ENCODE measurements at regions not wholly inside any gene's neighbourhood (a gene's known extent, or its start where the extent isn't known, plus 50 kb on each side); places are given as distances from the start of the nearest gene placed in this dataset.

DNA sequence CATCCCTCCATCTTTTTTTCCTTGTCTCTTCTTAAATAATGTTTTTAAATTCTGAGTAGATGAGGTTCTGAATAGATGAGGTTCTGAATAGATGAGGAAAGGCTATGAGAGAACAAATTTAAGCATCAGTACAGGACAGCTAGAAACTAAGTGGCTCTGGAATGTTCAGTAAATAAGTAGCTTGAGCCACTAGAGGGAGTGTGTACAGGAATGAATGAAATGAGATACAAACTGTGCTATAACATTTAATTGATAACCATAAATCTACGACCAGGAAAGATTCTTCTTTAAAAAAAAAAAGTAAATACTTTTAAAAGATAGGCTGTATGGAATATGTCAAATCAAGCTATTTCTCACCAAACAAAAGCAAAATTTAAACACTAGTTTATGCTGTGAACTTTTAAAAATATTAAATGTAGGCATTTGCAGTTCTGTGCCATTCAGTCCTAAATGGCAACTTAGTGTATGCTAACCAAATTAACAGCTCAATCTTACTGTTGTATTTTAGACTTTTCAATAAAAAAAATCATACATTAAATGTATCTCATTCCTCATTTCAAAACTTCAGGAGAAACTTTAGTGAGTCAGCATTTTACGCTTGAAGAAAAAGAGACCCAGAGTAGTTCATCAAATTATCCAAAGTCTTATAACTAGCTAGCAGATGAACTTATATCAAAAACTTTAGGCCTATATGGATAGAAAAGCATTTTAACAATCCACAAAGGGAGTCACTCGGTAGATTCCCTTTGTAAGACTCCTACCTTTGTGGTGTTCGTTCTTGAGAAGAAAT is 70.4 kb upstream of the SNX2 start:
- DNase-seq (ENCODE audit: extremely low spot score): no peak
- ChIA-PET CTCF (interaction anchor here (0.8 to 4.2 kb wide), 32 partner anchors 9 to 907 kb away, joined by 3 to 25 read pairs (median 5); partner anchors contain the start of genes CEP120 and SNX24), POLR2A (no interaction called here)
- TF ChIP-seq, protein P1, sequence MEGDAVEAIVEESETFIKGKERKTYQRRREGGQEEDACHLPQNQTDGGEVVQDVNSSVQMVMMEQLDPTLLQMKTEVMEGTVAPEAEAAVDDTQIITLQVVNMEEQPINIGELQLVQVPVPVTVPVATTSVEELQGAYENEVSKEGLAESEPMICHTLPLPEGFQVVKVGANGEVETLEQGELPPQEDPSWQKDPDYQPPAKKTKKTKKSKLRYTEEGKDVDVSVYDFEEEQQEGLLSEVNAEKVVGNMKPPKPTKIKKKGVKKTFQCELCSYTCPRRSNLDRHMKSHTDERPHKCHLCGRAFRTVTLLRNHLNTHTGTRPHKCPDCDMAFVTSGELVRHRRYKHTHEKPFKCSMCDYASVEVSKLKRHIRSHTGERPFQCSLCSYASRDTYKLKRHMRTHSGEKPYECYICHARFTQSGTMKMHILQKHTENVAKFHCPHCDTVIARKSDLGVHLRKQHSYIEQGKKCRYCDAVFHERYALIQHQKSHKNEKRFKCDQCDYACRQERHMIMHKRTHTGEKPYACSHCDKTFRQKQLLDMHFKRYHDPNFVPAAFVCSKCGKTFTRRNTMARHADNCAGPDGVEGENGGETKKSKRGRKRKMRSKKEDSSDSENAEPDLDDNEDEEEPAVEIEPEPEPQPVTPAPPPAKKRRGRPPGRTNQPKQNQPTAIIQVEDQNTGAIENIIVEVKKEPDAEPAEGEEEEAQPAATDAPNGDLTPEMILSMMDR (IDR thresholded peaks at IDR 0.05; ENCODE audit: control extremely low read depth, extremely low read depth, low read depth, missing control alignments): peak; percentile 63

DNA sequence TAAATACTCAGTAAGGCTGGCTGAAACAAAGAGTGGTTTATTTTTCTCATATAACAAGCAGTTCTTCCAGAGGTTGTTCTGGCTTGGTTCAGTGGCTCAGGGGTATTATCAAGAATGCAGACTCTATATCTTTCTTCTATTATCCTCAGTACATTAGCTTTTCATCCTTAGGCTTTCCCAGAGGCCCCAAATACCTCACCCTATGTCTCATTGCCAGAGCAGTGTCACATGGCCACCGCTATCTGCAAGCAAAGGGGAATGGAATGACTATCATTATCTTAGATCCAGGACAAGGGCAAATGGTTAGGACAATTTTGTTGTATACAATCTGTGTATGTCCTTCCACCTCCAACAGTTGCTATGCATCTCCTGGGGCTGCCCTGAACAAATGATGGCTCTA is 69.0 kb upstream of the SNX2 start:
- CTCF ChIA-PET: interaction anchor here (1.9 to 4.2 kb wide), 6 partner anchors 8 to 36 kb away, joined by 5 to 25 read pairs (median 8); no protein-coding TSS in a partner anchor

DNA sequence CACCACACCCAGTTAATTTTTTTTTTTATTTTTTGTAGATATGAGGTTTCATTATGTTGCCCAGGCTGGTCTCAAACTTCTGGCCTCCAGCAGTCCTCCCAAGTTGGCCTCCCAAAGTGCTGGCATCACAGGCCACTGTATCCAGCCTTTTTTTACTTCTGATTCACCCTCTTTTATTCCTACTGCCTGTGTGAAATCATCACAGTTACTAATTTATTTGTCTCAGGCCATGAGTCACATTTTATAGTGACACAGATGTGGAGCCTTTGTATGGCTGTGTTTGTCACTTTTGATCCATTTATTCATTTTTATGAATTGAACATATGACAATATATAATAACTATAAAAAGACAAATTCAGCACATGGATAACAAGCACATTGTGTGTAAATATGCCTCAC is 67.1 kb upstream of the SNX2 start:
- no peak for DNase-seq (ENCODE audit: extremely low spot score)
- ChIA-PET POLR2A (no interaction called here), CTCF (no interaction called here)
- TF ChIP-seq, protein P1 (IDR thresholded peaks at IDR 0.05; ENCODE audit: control extremely low read depth, extremely low read depth, low read depth, missing control alignments): no peak

More for the DNA sequence above, 69.0 kb upstream of the SNX2 start:
- TF ChIP-seq, protein P1 (IDR thresholded peaks at IDR 0.05; ENCODE audit: control extremely low read depth, extremely low read depth, low read depth, missing control alignments): no peak
- no peak for DNase-seq (ENCODE audit: extremely low spot score)
- POLR2A ChIA-PET: no interaction called here

DNA sequence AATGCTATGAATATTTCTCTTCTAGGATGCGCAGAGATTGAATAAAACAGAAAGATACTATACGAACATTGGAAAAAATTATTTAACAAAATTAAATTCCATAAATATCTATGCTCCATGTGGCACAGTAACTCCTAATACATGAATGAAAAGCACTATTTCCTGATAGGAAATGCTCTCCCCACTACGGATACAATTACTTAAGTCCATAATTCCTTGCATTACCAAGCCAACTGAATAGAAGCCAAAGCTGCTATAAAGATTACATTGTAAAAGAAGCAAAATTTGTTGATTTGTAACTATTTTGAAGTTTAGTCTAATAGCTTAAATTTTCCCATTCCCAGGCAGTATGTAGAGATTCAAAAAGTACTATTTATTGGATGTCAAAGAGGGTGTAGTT is 61.8 kb upstream of the SNX2 start:
- CTCF ChIA-PET: interaction anchor here (1.5 kb wide), 1 partner anchor 8 kb away, joined by 10 read pairs; no protein-coding TSS in a partner anchor

DNA sequence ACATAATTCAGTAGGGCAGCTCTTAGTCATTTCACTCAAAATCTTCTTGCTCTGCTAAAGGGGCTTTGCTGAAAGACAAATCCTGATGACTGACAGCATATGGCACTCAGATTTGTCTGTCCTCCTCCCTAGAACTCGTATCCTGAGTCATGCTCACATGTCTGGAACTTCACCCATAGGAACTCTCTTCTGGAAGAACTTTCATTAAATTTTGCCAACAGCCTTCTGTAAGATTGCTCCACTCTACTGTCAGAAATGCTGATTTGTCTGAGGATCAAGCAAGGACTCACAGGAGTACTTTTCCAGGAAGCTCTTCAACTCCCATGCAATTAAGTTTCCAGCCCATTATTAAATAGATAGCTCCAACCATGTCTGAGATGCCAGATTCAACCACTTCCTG is 59.8 kb upstream of the SNX2 start:
- ChIA-PET POLR2A (no interaction called here), CTCF (interaction anchor here (0.7 to 2.7 kb wide), 3 partner anchors 11 to 43 kb away, joined by 3 to 25 read pairs (median 3); no protein-coding TSS in a partner anchor)
- no peak for DNase-seq (ENCODE audit: extremely low spot score)
- TF ChIP-seq, protein P1 (IDR thresholded peaks at IDR 0.05; ENCODE audit: control extremely low read depth, extremely low read depth, low read depth, missing control alignments): no peak

More for the DNA sequence above, 61.8 kb upstream of the SNX2 start:
- DNase-seq (ENCODE audit: extremely low spot score): no peak
- TF ChIP-seq, protein P1 (IDR thresholded peaks at IDR 0.05; ENCODE audit: control extremely low read depth, extremely low read depth, low read depth, missing control alignments): no peak
- POLR2A ChIA-PET: no interaction called here

DNA sequence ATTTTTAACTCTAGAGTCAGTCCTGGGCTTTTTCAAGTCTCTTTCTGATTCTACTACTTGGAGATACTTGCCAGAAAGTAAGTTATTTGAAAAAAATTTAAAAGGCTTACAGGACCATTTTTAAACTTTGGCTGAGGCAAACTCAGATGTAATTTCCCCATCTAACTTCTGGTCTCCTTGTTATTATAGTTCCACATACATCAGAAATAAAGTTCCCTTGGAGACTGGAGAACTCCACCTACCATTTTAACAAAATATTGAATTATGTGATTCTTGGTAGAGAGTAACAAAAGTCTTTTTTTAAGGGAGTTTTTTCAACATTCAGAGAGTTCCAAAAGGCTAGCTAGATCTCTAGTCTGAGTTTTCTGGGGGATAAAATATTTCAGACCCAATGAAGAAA is 56.3 kb upstream of the SNX2 start:
- POLR2A ChIA-PET: no interaction called here
- TF ChIP-seq, protein P1 (IDR thresholded peaks at IDR 0.05; ENCODE audit: control extremely low read depth, extremely low read depth, low read depth, missing control alignments): no peak
- CTCF ChIA-PET: interaction anchor here (1.6 kb wide), 1 partner anchor 14 kb away, joined by 7 read pairs; no protein-coding TSS in a partner anchor
- no peak for DNase-seq (ENCODE audit: extremely low spot score)

Measured in GM10248 (cell line).